Right lobe of liver (tissue), 6 donors: ENCODE measurements at regions not wholly inside any gene's neighbourhood (a gene's known extent, or its start where the extent isn't known, plus 50 kb on each side); places are given as distances from the start of the nearest gene placed in this dataset.

ENCODE experiments used
- ATAC-seq, 4 donors: fragments of 200-7000 bp; cut with Tn5 transposase; one replicate each; pipeline ENCODE4 v1.9.1; 2020; ENCODE audit warnings: mild to moderate bottlenecking in 4 of 4, moderate library complexity in 4 of 4
- DNase-seq, 3 donors: peaks; one replicate each; pipeline ENCODE4 v3.0.0-alpha.2; 2020
- H3K27ac ChIP-seq, 3 donors: fragments of 200-600 bp; one replicate each; pipeline ENCODE4 v1.8.0; 2022
- H3K27me3 ChIP-seq, 2 donors: fragments of 200-600 bp; one replicate each; pipeline ENCODE4 v1.8.0; 2022
- H3K36me3 ChIP-seq, 4 donors: fragments of 200-600 bp; sonication (generic) in 1 of 4; one replicate each; pipeline versions ENCODE4 v1.5.1 to v1.8.0; 2017 to 2022; ENCODE audit warnings: control low read depth in 1 of 4
- H3K4me1 ChIP-seq, 4 donors: fragments of 200-600 bp; sonication (generic) in 1 of 4; one replicate each; pipeline versions ENCODE4 v1.5.1 to v1.8.0; 2017 to 2022; ENCODE audit warnings: control low read depth in 1 of 4
- H3K4me3 ChIP-seq, 3 donors: fragments of 200-600 bp; one replicate each; pipeline ENCODE4 v1.8.0; 2022
- H3K9me3 ChIP-seq, 4 donors: fragments of 200-600 bp; sonication (generic) in 1 of 4; one replicate each; pipeline versions ENCODE4 v1.5.1 to v1.8.0; 2017 to 2022; ENCODE audit warnings: control low read depth in 1 of 4
- POLR2A ChIP-seq: fragments of 450-650 bp; IDR thresholded peaks from one replicate; pipeline ENCODE4 v1.6.1; 2017; ENCODE audit warnings: antibody characterized with exemption, mild to moderate bottlenecking
- WGBS: methylation state at CpG from one replicate; pipeline ENCODE4 v1.1.6; 2018; ENCODE audit warnings: low coverage, low lambda C conversion rate; ENCODE audit not compliant: insufficient coverage; ENCODE audit errors: missing lambda C conversion rate; 5-methylcytosine and 5-hydroxymethylcytosine counted together
- intact Hi-C, 2 donors: fragments of 100-400 bp; cut with DNase I; formaldehyde crosslinking; loops; one replicate each; pipeline versions ENCODE4 v1.11.2 to v1.14.1; 2022
- TF ChIP-seq, protein P1 (sequence below), 4 donors: fragments of 200-600 bp in 3 of 4; fragments of 450-650 bp in 1 of 4; IDR thresholded peaks; one replicate each; pipeline versions ENCODE4 v1.5.1 to v1.8.0; 2016 to 2022; ENCODE audit warnings: antibody characterized with exemption in 4 of 4, mild to moderate bottlenecking in 2 of 4
- donor health status: DM: no; HTN: yes; CAD: no.
- donor health status: DM: no; HTN: no; CAD: no.
- donor health status: DM: no; HTN: no; CAD: no.
- donor health status: DM: no; HTN: yes; CAD: no.
- donor health status: DM: no; HTN: yes; CAD: no.

DNA sequence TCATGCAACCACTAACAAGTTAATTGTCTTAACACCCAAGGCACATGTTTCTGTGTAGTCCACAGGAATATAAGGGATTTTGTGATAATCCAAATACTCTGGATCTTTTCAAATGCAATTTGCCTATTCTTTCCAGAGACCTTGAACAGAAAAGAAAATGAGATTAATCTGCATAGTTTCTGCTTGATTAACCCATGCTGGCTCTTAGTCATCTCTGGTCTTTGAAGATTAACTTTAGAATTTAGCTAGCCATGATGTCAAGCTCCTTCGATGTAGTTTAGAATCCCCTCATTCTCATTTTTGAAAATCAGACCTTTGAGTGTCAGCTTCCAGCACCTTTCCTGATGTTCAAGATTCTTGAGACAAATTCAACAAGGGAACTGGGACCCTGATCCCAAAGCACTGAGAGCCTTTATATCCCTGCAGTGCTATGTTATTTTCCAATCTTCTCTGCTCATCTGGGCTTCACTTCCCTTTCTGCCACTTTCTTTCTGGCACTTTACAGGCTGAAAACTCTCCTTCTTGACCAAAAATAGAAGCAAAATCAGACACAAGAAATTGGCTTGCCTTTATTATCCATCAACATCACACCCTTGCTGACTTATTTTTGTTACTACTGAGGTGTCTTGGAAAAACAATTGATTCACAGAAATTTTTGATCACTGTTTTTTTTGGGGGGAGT is 155.5 kb downstream of the PALM2AKAP2 start:
- no peaks in the 10 kb centered on the region for H3K27me3 ChIP-seq
- intact Hi-C loops: no loop called here
- H3K4me3 ChIP-seq: no peak overlapping the region
- no peak for ATAC-seq
- H3K27ac ChIP-seq: no peak overlapping the region
- peaks cover 0 to 8% (median 0%) of the 10 kb centered on the region in 4 donors for H3K36me3 ChIP-seq
- DNase-seq: no peak
- TF ChIP-seq, protein P1, sequence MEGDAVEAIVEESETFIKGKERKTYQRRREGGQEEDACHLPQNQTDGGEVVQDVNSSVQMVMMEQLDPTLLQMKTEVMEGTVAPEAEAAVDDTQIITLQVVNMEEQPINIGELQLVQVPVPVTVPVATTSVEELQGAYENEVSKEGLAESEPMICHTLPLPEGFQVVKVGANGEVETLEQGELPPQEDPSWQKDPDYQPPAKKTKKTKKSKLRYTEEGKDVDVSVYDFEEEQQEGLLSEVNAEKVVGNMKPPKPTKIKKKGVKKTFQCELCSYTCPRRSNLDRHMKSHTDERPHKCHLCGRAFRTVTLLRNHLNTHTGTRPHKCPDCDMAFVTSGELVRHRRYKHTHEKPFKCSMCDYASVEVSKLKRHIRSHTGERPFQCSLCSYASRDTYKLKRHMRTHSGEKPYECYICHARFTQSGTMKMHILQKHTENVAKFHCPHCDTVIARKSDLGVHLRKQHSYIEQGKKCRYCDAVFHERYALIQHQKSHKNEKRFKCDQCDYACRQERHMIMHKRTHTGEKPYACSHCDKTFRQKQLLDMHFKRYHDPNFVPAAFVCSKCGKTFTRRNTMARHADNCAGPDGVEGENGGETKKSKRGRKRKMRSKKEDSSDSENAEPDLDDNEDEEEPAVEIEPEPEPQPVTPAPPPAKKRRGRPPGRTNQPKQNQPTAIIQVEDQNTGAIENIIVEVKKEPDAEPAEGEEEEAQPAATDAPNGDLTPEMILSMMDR (IDR thresholded peaks at IDR 0.05): no peak
- no peak for TF ChIP-seq POLR2A
- peaks cover 0 to 19% (median 7%) of the 10 kb centered on the region in 4 donors for H3K4me1 ChIP-seq
- H3K9me3 ChIP-seq: no peaks in the 10 kb centered on the region
- WGBS: 71% methylated on average over 1 of the region's 1 CpG

DNA sequence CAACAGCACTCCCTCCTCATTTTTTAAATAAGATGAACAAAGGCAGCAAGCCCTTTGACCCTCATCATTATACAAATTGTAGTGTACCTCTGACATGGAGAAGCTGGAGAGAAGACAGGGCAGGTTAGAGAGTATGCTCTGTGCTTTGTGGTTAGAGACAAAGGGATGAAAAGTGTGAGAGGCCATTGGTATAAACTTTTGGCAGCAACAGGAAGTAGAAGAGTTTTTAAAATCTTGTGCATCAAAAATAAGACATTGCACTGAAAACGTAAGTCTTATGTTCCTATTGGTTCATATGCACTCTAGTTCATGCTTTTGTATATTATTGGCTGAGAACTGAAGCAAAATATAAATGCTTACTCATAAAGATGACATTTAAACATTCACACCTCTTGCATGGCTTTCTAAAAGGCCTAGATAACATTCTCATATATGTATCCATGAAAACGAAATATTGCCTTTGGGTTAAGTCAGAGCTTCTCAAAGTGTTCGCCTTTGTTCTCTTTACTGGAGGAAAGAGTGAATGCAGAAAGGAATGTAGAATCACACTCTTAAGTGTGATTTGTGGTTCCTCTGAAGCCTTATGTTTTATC is 158.0 kb downstream of the PALM2AKAP2 start:
- no peak for DNase-seq
- Histone ChIP-seq H3K27me3 (no peaks in the 10 kb centered on the region), H3K4me1 (peaks cover 0 to 22% (median 9%) of the 10 kb centered on the region in 4 donors), H3K4me3 (no peak overlapping the region), H3K36me3 (no peaks in the 10 kb centered on the region), H3K9me3 (no peaks in the 10 kb centered on the region), H3K27ac (no peak overlapping the region)
- TF ChIP-seq, protein P1 (IDR thresholded peaks at IDR 0.05): no peak
- no peak for TF ChIP-seq POLR2A
- intact Hi-C loops: no loop called here
- no peak for ATAC-seq
- 81% methylated on average over 3 of the region's 3 CpGs for WGBS

- intact Hi-C loops: no loop called here
- no peaks in the 10 kb centered on the region for H3K9me3 ChIP-seq
- H3K4me1 ChIP-seq: peaks cover 0 to 22% (median 9%) of the 10 kb centered on the region in 4 donors
- ATAC-seq (peak; percentile 70 to 87 (median 80)), DNase-seq (peak in 1 of 3 donors; percentile 54)
- H3K4me3 ChIP-seq: no peak overlapping the region
- TF ChIP-seq POLR2A: no peak
- TF ChIP-seq, protein P1 (IDR thresholded peaks at IDR 0.05): no peak
- H3K27me3 ChIP-seq: no peaks in the 10 kb centered on the region
- H3K27ac ChIP-seq: peak overlapping the region in 2 of 3 donors; percentile 67 to 78
- no peaks in the 10 kb centered on the region for H3K36me3 ChIP-seq
These were observed 159.8 kb downstream of the PALM2AKAP2 start for GRCh38 chr9:109939698-109940342.

DNA sequence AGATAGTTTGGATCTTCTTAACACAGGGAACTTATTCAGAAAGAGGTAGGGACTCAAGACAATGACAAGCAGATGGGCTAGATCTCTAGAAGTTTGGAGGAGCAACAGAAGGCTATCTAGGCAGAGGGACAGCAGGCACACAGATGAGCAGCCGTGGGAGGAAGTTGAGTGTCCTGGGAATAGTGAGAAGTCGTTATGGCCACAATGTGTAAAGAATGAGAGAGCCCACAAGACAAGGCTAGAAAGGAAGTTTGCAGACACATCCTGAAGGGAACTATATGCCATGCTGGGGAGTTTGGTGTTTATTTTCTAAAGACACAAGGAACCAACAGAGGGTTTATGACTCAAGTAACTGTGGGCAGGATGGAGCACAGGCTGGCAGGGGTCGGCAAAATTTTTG is 160.6 kb downstream of the PALM2AKAP2 start:
- no peaks in the 10 kb centered on the region for H3K36me3 ChIP-seq
- intact Hi-C loops: no loop called here
- ATAC-seq: no peak
- H3K4me1 ChIP-seq: peaks cover 0 to 22% (median 9%) of the 10 kb centered on the region in 4 donors
- H3K27me3 ChIP-seq: no peaks in the 10 kb centered on the region
- H3K27ac ChIP-seq: peak overlapping the region in 2 of 3 donors; percentile 67 to 78
- H3K4me3 ChIP-seq: no peak overlapping the region
- 65% methylated on average over 3 of the region's 3 CpGs for WGBS
- no peak for TF ChIP-seq POLR2A
- TF ChIP-seq, protein P1 (IDR thresholded peaks at IDR 0.05): no peak
- DNase-seq: no peak
- H3K9me3 ChIP-seq: no peaks in the 10 kb centered on the region
